ENCODE measurements at regions not wholly inside any gene's neighbourhood (a gene's known extent, or its start where the extent isn't known, plus 50 kb on each side); places are given as distances from the start of the nearest gene placed in this dataset.

GRCh38 chr10:10701084-10701611, 316.5 kb upstream of the CELF2 start:
- TF ChIP-seq CTCF (IDR thresholded peaks at IDR 0.05; ENCODE audit: insufficient read depth, low read length, poor library complexity, severe bottlenecking): no peak
- DNase-seq (ENCODE audit: low read depth): no peak
- H3K36me3 ChIP-seq (ENCODE audit: control insufficient read depth, insufficient read depth, low read length): no peaks in the 10 kb centered on the region

GRCh38 chr10:10702211-10702610, 315.5 kb upstream of the CELF2 start:
- no peaks in the 10 kb centered on the region for H3K27me3 ChIP-seq (ENCODE audit: control insufficient read depth, insufficient read depth, low read length)
- H3K4me3 ChIP-seq (ENCODE audit: low read depth, low read length): no peak overlapping the region
- no peaks in the 10 kb centered on the region for H3K36me3 ChIP-seq (ENCODE audit: control insufficient read depth, insufficient read depth, low read length)
- DNase-seq (ENCODE audit: low read depth): no peak
- TF ChIP-seq CTCF (IDR thresholded peaks at IDR 0.05; ENCODE audit: insufficient read depth, low read length, poor library complexity, severe bottlenecking): no peak

More at GRCh38 chr10:10701084-10701611, 316.5 kb upstream of the CELF2 start:
- Histone ChIP-seq H3K4me3 (ENCODE audit: low read depth, low read length) (no peak overlapping the region), H3K27me3 (ENCODE audit: control insufficient read depth, insufficient read depth, low read length) (no peaks in the 10 kb centered on the region)

GRCh38 chr10:10703382-10703781, 314.3 kb upstream of the CELF2 start:
- Histone ChIP-seq H3K36me3 (ENCODE audit: control insufficient read depth, insufficient read depth, low read length) (no peaks in the 10 kb centered on the region), H3K27me3 (ENCODE audit: control insufficient read depth, insufficient read depth, low read length) (no peaks in the 10 kb centered on the region), H3K4me3 (ENCODE audit: low read depth, low read length) (no peak overlapping the region)
- DNase-seq (ENCODE audit: low read depth): no peak
- no peak for TF ChIP-seq CTCF (IDR thresholded peaks at IDR 0.05; ENCODE audit: insufficient read depth, low read length, poor library complexity, severe bottlenecking)

- DNase-seq (ENCODE audit: low read depth): no peak
- Histone ChIP-seq H3K36me3 (ENCODE audit: control insufficient read depth, insufficient read depth, low read length) (no peaks in the 10 kb centered on the region), H3K4me3 (ENCODE audit: low read depth, low read length) (no peak overlapping the region), H3K27me3 (ENCODE audit: control insufficient read depth, insufficient read depth, low read length) (no peaks in the 10 kb centered on the region)
- no peak for TF ChIP-seq CTCF (IDR thresholded peaks at IDR 0.05; ENCODE audit: insufficient read depth, low read length, poor library complexity, severe bottlenecking)
Measured at GRCh38 chr10:10712155-10712704, 305.4 kb upstream of the CELF2 start.

GRCh38 chr10:10714327-10714726, 303.3 kb upstream of the CELF2 start:
- no peaks in the 10 kb centered on the region for H3K36me3 ChIP-seq (ENCODE audit: control insufficient read depth, insufficient read depth, low read length)
- no peak overlapping the region for H3K4me3 ChIP-seq (ENCODE audit: low read depth, low read length)
- DNase-seq (ENCODE audit: low read depth): no peak
- no peaks in the 10 kb centered on the region for H3K27me3 ChIP-seq (ENCODE audit: control insufficient read depth, insufficient read depth, low read length)
- TF ChIP-seq CTCF (IDR thresholded peaks at IDR 0.05; ENCODE audit: insufficient read depth, low read length, poor library complexity, severe bottlenecking): no peak

GRCh38 chr10:10716972-10717371, 300.7 kb upstream of the CELF2 start:
- no peak overlapping the region for H3K4me3 ChIP-seq (ENCODE audit: low read depth, low read length)
- H3K27me3 ChIP-seq (ENCODE audit: control insufficient read depth, insufficient read depth, low read length): no peaks in the 10 kb centered on the region
- no peak for DNase-seq (ENCODE audit: low read depth)
- no peaks in the 10 kb centered on the region for H3K36me3 ChIP-seq (ENCODE audit: control insufficient read depth, insufficient read depth, low read length)
- TF ChIP-seq CTCF (IDR thresholded peaks at IDR 0.05; ENCODE audit: insufficient read depth, low read length, poor library complexity, severe bottlenecking): no peak

Measured in kidney epithelial cell (primary cell).